GM19324 (cell line): ENCODE measurements at regions not wholly inside any gene's neighbourhood (a gene's known extent, or its start where the extent isn't known, plus 50 kb on each side); places are given as distances from the start of the nearest gene placed in this dataset.
"Not testable (repeated sequence)": the region's sequence is repeated elsewhere in the genome, so short reads cannot be mapped to it uniquely, and the experiment has no call there.

Experiments used
- ATAC-seq: cut with Tn5 transposase; IDR thresholded peaks from one replicate; pipeline ENCODE4 v1.9.1; 2021; ENCODE audit warnings: mild to moderate bottlenecking, moderate library complexity; ENCODE audit not compliant: unreplicated experiment, low FRiP score

DNA sequence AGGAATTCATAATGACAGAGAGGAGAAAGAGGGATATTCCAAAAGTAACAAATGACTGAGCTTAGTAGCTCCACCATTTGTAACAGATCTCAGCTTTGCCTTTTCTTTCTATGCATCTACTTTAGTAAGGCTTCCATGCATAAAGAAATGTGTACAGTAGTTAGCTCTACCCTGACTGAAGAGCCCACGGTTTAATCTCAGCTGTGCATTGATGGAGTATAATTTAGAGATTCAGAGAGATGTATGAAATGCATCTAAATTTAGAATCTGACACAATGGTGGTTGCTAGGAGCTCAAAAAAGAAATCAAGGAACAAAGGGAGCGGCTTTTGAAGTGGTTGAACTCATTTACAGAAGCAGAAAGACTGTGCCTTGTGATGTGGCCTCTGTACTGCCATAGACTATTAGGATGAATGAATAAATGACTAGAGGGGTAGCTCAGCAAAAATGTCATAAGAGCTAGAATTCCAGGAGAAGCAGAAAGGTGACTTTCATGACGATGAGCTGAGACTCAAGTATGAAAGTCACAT lies 838.6 kb downstream of the RPS29 start:
- no peak for ATAC-seq

DNA sequence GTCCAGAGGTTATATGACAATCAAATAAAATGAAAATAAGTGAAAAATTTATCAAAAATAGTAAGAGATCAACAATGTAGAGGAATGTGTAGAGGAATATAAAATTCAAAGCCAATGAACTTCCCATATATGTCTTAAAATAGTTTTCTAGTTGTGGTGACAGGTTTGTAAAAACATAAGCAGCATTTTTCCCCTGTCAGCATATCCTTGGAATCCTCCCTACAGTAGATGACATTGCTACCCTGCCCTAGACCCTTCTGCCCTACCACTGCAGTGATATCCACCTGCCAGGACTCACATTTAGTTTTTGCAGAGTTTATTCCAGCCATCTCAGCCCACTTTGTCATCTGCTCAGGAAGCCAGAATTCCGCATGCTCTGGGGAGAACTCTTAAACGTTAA lies 842.0 kb downstream of the RPS29 start:
- no peak for ATAC-seq

GRCh38 chr14:48738186-48738925 lies 847.8 kb downstream of the RPS29 start:
- ATAC-seq: no peak

DNA sequence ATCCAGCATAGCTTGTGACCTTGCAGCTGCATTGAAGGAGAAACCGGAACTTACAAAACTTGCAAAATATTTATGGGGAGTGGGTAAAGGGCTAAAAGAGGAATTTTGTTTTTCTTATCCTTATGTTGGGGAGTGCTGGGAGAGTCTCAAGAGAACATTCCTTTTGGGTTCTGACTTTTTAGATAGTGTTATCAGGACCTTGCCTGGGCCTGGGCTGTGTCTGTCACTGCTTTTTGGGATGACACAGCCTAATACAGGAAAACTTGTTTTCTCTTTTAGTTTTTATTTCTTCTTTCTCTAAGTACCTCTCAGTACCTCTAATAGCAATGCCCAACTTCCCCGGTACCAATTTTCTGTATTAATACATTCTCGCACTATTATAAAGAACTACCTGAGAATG lies 850.6 kb downstream of the RPS29 start:
- ATAC-seq: no peak

GRCh38 chr14:48731260-48731659 lies 854.9 kb downstream of the RPS29 start:
- ATAC-seq: no peak

DNA sequence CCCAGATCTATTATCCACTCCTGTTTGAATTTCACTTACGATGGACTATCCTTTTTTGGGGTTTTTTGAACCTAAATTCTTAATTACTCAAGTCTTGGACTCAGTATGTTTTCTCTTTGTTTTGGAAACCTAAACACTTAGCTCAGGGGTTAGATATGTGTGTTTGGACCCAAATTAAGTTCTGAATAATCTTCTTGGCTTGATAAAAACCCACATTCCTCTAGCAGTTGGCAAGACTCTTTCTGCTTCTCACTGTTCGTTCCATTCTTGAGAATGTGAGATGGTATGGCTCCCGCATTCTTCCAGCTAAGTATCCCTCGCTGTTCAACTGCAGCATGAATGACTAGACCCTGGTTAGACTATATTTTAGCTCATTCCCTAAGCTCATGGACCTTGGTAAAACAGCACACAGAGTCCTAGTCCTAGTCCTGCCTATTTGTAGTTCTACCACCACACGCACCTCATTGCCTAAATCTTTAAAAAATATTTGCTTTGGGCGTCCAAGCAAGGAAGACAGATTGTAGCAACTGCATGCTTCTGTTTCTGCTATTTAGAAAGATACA lies 860.0 kb downstream of the RPS29 start:
- no peak for ATAC-seq

DNA sequence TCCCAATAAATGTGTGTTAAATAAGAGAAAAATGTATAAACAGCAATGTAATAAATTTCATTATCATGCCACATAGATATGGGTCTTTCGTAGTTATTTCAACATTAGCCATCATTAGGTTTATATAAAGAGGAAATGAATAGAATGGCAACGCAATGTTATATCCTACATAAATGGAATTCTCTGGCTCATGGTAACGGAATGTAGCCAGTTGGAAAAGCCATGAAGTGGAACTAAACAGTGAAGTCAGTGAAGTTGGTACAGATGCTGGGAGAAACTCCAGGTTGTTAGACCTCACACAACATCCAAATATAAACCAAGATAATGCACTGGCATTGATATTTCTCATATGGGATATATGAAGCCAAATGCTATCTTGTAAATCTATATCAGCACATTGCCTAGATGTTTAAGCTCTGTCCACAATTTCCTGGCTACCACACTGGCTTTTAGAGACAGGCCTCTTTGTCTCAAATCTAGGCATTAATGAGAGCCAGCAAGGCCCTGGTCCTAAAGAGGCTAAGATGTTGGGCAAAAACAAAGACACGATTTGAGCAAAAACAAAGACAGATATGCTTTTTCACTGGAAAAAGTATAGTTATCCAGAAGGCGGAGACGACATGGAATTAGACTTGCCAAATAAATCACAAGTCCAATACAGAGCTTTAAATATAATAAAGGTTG lies 861.0 kb downstream of the RPS29 start:
- ATAC-seq: no peak

- ATAC-seq: no peak
Observed at GRCh38 chr14:48723841-48724495, 862.2 kb downstream of the RPS29 start.

- ATAC-seq: no peak
Observed at GRCh38 chr14:48714366-48714765, 871.8 kb downstream of the RPS29 start.

GRCh38 chr14:48710133-48710532 lies 876.0 kb downstream of the RPS29 start:
- ATAC-seq: no peak

GRCh38 chr14:48709277-48709785 lies 876.8 kb downstream of the RPS29 start:
- no peak for ATAC-seq

DNA sequence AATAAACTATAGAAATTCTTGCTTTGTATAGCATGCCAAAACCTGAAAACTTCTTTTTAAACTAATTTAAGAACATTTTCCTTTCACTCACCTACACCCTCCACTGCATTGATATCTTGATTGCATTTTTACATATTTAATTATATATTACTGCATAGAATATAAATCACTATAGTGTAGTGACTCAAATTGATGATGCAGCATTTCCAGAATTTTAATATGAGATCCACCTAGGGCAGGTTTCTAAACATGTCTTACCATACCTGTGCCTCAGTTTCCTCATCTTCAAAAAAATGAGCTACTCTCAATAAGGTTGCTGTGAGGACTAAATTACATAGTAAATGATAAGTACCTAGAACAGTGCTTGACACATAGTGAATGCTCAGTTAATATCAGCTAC lies 881.5 kb downstream of the RPS29 start:
- ATAC-seq: no peak

GRCh38 chr14:48703728-48704467 lies 882.3 kb downstream of the RPS29 start:
- ATAC-seq: no peak

DNA sequence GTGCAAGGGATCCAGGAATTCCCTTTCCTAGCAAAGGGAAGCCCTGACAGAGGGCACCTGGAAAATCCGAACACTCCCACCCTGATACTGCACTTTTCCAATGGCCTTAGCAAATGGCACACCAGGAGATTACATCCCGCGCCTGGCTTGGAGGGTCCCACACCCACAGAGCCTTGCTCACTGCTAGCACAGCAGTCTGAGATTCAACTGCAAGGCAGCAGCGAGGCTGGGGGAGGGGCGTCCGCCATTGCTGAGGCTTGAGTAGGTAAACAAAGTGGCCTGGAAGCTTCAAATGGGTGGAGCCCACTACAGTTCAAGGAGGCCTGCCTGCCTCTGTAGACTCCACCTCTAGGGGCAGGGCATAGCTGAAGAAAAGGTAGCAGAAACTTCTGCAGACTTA lies 888.8 kb downstream of the RPS29 start:
- not testable (repeated sequence) for ATAC-seq

- ATAC-seq: no peak
Observed at GRCh38 chr14:48693793-48694192, 892.4 kb downstream of the RPS29 start.

GRCh38 chr14:48690349-48690748 lies 895.8 kb downstream of the RPS29 start:
- ATAC-seq: no peak

- ATAC-seq: no peak
Observed at GRCh38 chr14:48686650-48687049, 899.5 kb downstream of the RPS29 start.

DNA sequence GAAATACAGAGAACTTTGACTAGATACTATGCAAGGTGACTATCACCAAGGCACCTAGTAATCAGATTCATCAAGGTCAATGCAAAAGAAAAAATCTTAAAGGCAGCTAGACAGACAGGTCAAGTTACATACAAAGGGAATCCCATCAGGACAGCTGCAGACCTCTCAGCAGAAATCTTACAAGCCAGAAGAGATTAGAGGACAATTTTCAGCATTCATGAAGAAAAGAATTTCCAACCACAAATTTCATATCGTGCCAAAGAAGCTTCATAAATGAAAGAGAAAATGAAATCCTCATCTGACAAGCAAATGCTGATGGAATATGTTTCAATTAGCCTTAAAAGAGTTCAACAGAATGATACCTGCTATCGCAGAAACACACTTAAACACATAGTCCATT lies 913.7 kb downstream of the RPS29 start:
- no peak for ATAC-seq

DNA sequence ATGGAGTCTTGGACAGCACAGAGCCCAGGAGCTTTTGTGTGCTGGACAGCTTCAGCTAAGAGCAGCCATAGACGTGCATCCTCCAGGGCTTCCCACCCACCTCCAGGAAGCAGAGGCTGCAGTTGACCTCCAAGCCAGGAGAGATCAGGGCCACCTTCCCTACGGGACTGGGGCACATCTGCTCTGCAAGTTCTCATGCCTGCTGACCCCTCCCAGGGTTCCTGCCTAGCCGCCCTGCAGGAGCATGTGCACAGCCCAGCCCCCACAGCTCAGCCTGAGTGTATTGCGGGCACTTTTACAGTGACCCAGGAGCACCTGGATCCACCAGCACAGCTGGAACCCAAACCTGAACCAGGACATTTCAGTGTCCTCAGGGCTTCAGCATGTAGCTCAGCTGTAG lies 915.2 kb downstream of the RPS29 start:
- ATAC-seq: no peak

- ATAC-seq: no peak
Observed at GRCh38 chr14:48665077-48665784, 920.9 kb downstream of the RPS29 start.
